PC-3 (cell line): ENCODE measurements at regions not wholly inside any gene's neighbourhood (a gene's known extent, or its start where the extent isn't known, plus 50 kb on each side); places are given as distances from the start of the nearest gene placed in this dataset.

ENCODE experiments used
- ATAC-seq: fragments of 200-7000 bp; cut with Tn5 transposase; 2 replicates; pipeline ENCODE4 v1.9.1; 2020; ENCODE audit warnings: mild to moderate bottlenecking, moderate library complexity
- BruUV-seq: library from RNA; stranded (reverse); fragments of 400-500 nt; replicated peaks from 2 replicates; lab custom pipeline; 2021; lab: Mats Ljungman, UMichigan
- CTCF ChIA-PET: fragments of 300-600 bp; sonication (Branson Sonifier 250); formaldehyde crosslinking; loops from one replicate; lab custom pipeline; 2022; ENCODE audit warnings: antibody characterized with exemption; lab: Charles Lee
- POLR2A ChIA-PET: fragments of 300-600 bp; sonication (Branson Sonifier 250); formaldehyde crosslinking; loops from one replicate; lab custom pipeline; 2022; ENCODE audit warnings: antibody characterized with exemption; ENCODE audit not compliant: unreplicated experiment; lab: Charles Lee
- DNase-seq: peaks from one replicate; pipeline ENCODE4 v3.0.0-alpha.2; 2015
- H2AFZ ChIP-seq: fragments of 300-600 bp; sonication (generic); 2 replicates; pipeline ENCODE4 v1.6.0; 2016; ENCODE audit warnings: antibody characterized with exemption, low read length
- H3F3A ChIP-seq: fragments of 300-600 bp; sonication (generic); one replicate; pipeline ENCODE4 v1.6.0; 2017; ENCODE audit warnings: antibody characterized with exemption, low read length, control low read depth, mild to moderate bottlenecking; ENCODE audit not compliant: unreplicated experiment
- H3K27ac ChIP-seq: fragments of 300-600 bp; sonication (generic); 2 replicates; pipeline ENCODE4 v1.5.1; 2016; ENCODE audit warnings: mild to moderate bottlenecking, low read length
- H3K27me3 ChIP-seq: fragments of 300-600 bp; sonication (generic); 2 replicates; pipeline ENCODE4 v1.6.1; 2016; ENCODE audit warnings: low read length, mixed read lengths
- H3K36me3 ChIP-seq: fragments of 300-600 bp; sonication (generic); 2 replicates; pipeline ENCODE4 v1.6.1; 2016; ENCODE audit warnings: low read depth, mixed run types, low read length, mixed read lengths
- H3K4me1 ChIP-seq: fragments of 300-600 bp; sonication (generic); 2 replicates; pipeline ENCODE4 v1.5.1; 2016; ENCODE audit warnings: low read length; ENCODE audit not compliant: insufficient read depth
- H3K4me2 ChIP-seq: fragments of 300-600 bp; sonication (generic); 2 replicates; pipeline ENCODE4 v1.6.0; 2016; ENCODE audit warnings: low read length
- H3K4me3 ChIP-seq: fragments of 300-600 bp; sonication (generic); 2 replicates; pipeline ENCODE4 v1.5.1; 2016; ENCODE audit warnings: mild to moderate bottlenecking, low read length, mixed read lengths
- H3K79me2 ChIP-seq: fragments of 300-600 bp; sonication (generic); 2 replicates; pipeline ENCODE4 v1.6.1; 2017; ENCODE audit warnings: low read length, mixed read lengths
- H3K9ac ChIP-seq: fragments of 300-600 bp; sonication (generic); 2 replicates; pipeline ENCODE4 v1.6.0; 2016; ENCODE audit warnings: mild to moderate bottlenecking, low read length
- H3K9me2 ChIP-seq: fragments of 300-600 bp; sonication (generic); replicated peaks from 2 replicates; pipeline ENCODE4 v1.6.1; 2016; ENCODE audit warnings: mixed run types, low read length, mixed read lengths
- H3K9me3 ChIP-seq: fragments of 300-600 bp; sonication (generic); 2 replicates; pipeline ENCODE4 v1.6.1; 2016; ENCODE audit warnings: low read length, mixed read lengths
- H4K20me1 ChIP-seq: fragments of 300-600 bp; sonication (generic); 2 replicates; pipeline ENCODE4 v1.6.1; 2016; ENCODE audit warnings: low read length, mixed read lengths
- CTCF ChIP-seq: fragments of 300-600 bp; sonication (generic); conservative IDR thresholded peaks from 2 replicates; pipeline ENCODE4 v1.5.1; 2017; ENCODE audit warnings: antibody characterized with exemption, low read depth, mild to moderate bottlenecking, low read length
- EZH2 ChIP-seq: fragments of 300-600 bp; sonication (generic); IDR thresholded peaks from one replicate; pipeline ENCODE4 v1.6.1; 2017; ENCODE audit warnings: antibody characterized with exemption, mild to moderate bottlenecking, low read length; ENCODE audit not compliant: unreplicated experiment
- EZH2phosphoT487 ChIP-seq: fragments of 300-600 bp; sonication (generic); IDR thresholded peaks from 2 replicates; pipeline ENCODE4 v1.6.1; 2018; ENCODE audit warnings: mild to moderate bottlenecking, antibody characterized with exemption, low read length, borderline replicate concordance
- intact Hi-C: fragments of 100-400 bp; cut with micrococcal nuclease; formaldehyde crosslinking; loops from 2 replicates; pipeline ENCODE4 v1.9.0; 2023

GRCh38 chr14:27566843-27567382 is 969.1 kb upstream of the NOVA1 start:
- ChIA-PET POLR2A (no interaction called here), CTCF (no interaction called here)
- Histone ChIP-seq H3K9me2 (no peaks in the 10 kb centered on the region), H3K9me3 (no peaks in the 10 kb centered on the region), H2AFZ (no peak overlapping the region), H4K20me1 (no peaks in the 10 kb centered on the region), H3K27me3 (no peaks in the 10 kb centered on the region), H3K4me3 (no peak overlapping the region), H3K79me2 (no peaks in the 10 kb centered on the region), H3K9ac (no peak overlapping the region), H3K4me2 (no peak overlapping the region), H3K36me3 (no peaks in the 10 kb centered on the region), H3K4me1 (no peaks in the 10 kb centered on the region), H3K27ac (no peak overlapping the region), H3F3A (no peaks in the 10 kb centered on the region)
- DNase-seq (no peak), ATAC-seq (no peak)
- intact Hi-C loops, result loop anchor here (10.0 kb wide), 1 partner anchor 578 kb away; no protein-coding TSS in a partner anchor
- TF ChIP-seq EZH2 (no peak), CTCF (no peak), EZH2phosphoT487 (no peak)
- BruUV-seq, result no TSS peak

DNA sequence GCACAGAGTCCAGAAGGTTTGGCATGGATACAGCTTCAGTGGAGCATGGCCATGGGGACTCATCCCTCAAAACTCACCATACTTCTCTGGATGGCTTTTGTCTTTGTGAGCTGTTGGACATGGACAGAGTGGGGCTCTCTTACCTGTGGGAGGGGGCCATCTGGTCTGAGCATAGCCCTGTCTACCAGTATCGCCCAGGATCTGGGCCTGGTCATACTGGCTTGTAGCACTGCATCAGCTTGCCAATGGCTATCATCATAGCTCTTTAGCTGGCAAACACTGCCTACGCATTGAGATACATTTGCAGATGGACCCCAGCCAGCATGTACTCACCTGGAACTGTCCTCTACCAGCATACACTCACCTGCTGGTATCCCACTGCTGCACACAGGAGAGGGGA is 975.2 kb upstream of the NOVA1 start:
- H3K36me3 ChIP-seq, result no peaks in the 10 kb centered on the region
- BruUV-seq, result no TSS peak
- no peaks in the 10 kb centered on the region for H3K79me2 ChIP-seq
- H3K27ac ChIP-seq, result no peak overlapping the region
- ATAC-seq, result no peak
- TF ChIP-seq EZH2phosphoT487 (no peak), CTCF (no peak), EZH2 (no peak)
- ChIA-PET CTCF (no interaction called here), POLR2A (no interaction called here)
- no peak overlapping the region for H3K9ac ChIP-seq
- intact Hi-C loops, result no loop called here
- DNase-seq, result no peak
- no peaks in the 10 kb centered on the region for H3K9me2 ChIP-seq
- no peak overlapping the region for H3K4me3 ChIP-seq
- H3K4me1 ChIP-seq, result no peaks in the 10 kb centered on the region
- H2AFZ ChIP-seq, result no peak overlapping the region
- no peaks in the 10 kb centered on the region for H3F3A ChIP-seq
- H3K4me2 ChIP-seq, result no peak overlapping the region
- no peaks in the 10 kb centered on the region for H3K27me3 ChIP-seq
- no peaks in the 10 kb centered on the region; the same call in 1 of the 2 replicates for H3K9me3 ChIP-seq
- H4K20me1 ChIP-seq, result no peaks in the 10 kb centered on the region

- H3F3A ChIP-seq, result no peaks in the 10 kb centered on the region
- ATAC-seq (no peak; the same call in 1 of the 2 replicates), DNase-seq (no peak)
- no peak overlapping the region for H3K9ac ChIP-seq
- H3K27me3 ChIP-seq, result no peaks in the 10 kb centered on the region
- H3K4me3 ChIP-seq, result no peak overlapping the region
- no peaks in the 10 kb centered on the region for H3K79me2 ChIP-seq
- H3K9me2 ChIP-seq, result no peaks in the 10 kb centered on the region
- H3K36me3 ChIP-seq, result no peaks in the 10 kb centered on the region
- H3K9me3 ChIP-seq, result no peaks in the 10 kb centered on the region
- H4K20me1 ChIP-seq, result no peaks in the 10 kb centered on the region
- BruUV-seq, result no TSS peak
- H3K27ac ChIP-seq, result no peak overlapping the region
- CTCF ChIA-PET, result no interaction called here
- TF ChIP-seq EZH2phosphoT487 (no peak), CTCF (peak; percentile 48), EZH2 (no peak)
- H2AFZ ChIP-seq, result no peak overlapping the region
- no peaks in the 10 kb centered on the region for H3K4me1 ChIP-seq
- H3K4me2 ChIP-seq, result no peak overlapping the region
- intact Hi-C loops, result no loop called here
- POLR2A ChIA-PET, result no interaction called here
Observed at GRCh38 chr14:27587103-27587502, 989.3 kb upstream of the NOVA1 start.
